AG04450 (cell line): ENCODE measurements at regions not wholly inside any gene's neighbourhood (a gene's known extent, or its start where the extent isn't known, plus 50 kb on each side); places are given as distances from the start of the nearest gene placed in this dataset.

Experiments used
- CTCF ChIA-PET: fragments of 300-600, 350-600 bp; formaldehyde crosslinking; extraction: SDS; loops from one replicate; lab custom pipeline; 2022; ENCODE audit warnings: antibody characterized with exemption, inconsistent platforms; lab: Charles Lee
- POLR2A ChIA-PET: fragments of 350-600 bp; formaldehyde crosslinking; extraction: SDS; loops from one replicate; lab custom pipeline; 2021; ENCODE audit warnings: antibody characterized with exemption, inconsistent platforms; lab: Yijun Ruan, JAX
- DNase-seq: peaks from one replicate; pipeline ENCODE4 v3.0.0-alpha.2; 2011; ENCODE audit warnings: low read depth, low spot score
- H3K27ac ChIP-seq: one replicate; pipeline ENCODE4 v1.5.1; 2012; ENCODE audit warnings: low read depth, low read length, control low read depth
- H3K27me3 ChIP-seq: one replicate; pipeline ENCODE4 v1.6.0; 2012; ENCODE audit warnings: low read length; ENCODE audit not compliant: control insufficient read depth, insufficient read depth
- H3K4me3 ChIP-seq: 2 replicates; pipeline ENCODE4 v1.5.1; 2011; ENCODE audit warnings: mild to moderate bottlenecking, low read depth, low read length, control low read depth
- H3K9me3 ChIP-seq: 2 replicates; pipeline ENCODE4 v1.5.1; 2012; ENCODE audit warnings: low read length; ENCODE audit not compliant: control insufficient read depth, insufficient read depth
- TF ChIP-seq, protein P1 (sequence below): IDR thresholded peaks from 2 replicates; pipeline ENCODE4 v1.5.1; 2011; ENCODE audit warnings: low read depth, low read length, control low read depth, inconsistent platforms

- no peaks in the 10 kb centered on the region for H3K27me3 ChIP-seq
- TF ChIP-seq, protein P1, sequence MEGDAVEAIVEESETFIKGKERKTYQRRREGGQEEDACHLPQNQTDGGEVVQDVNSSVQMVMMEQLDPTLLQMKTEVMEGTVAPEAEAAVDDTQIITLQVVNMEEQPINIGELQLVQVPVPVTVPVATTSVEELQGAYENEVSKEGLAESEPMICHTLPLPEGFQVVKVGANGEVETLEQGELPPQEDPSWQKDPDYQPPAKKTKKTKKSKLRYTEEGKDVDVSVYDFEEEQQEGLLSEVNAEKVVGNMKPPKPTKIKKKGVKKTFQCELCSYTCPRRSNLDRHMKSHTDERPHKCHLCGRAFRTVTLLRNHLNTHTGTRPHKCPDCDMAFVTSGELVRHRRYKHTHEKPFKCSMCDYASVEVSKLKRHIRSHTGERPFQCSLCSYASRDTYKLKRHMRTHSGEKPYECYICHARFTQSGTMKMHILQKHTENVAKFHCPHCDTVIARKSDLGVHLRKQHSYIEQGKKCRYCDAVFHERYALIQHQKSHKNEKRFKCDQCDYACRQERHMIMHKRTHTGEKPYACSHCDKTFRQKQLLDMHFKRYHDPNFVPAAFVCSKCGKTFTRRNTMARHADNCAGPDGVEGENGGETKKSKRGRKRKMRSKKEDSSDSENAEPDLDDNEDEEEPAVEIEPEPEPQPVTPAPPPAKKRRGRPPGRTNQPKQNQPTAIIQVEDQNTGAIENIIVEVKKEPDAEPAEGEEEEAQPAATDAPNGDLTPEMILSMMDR, result no peak
- DNase-seq, result no peak
- ChIA-PET POLR2A (no interaction called here), CTCF (no interaction called here)
- no peak overlapping the region for H3K27ac ChIP-seq
- H3K4me3 ChIP-seq, result no peak overlapping the region
- peaks cover 9% of the 10 kb centered on the region; the same call in 1 of the 2 replicates for H3K9me3 ChIP-seq
These were observed 390.4 kb downstream of the SI start for GRCh38 chr3:164687902-164688301.

DNA sequence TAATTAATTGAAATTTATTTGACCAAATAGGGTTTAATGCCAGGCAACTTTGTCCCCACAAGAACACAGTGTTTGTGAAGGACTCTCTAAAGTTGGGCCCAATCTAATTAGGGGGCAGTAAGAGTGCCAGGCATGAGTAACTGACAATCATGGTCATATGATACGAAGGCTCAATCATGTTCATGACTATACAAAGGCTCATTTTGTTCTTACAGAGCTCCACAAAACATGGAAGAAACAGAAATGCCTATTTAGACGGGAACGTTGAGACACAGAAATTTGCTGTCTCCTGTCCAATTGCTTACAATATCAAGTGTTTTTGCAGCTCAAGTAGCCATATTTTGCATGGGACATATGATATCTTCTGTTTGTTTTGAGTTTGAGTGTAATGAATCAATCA is 391.1 kb downstream of the SI start:
- TF ChIP-seq, protein P1, result no peak
- H3K27ac ChIP-seq, result no peak overlapping the region
- no peak overlapping the region for H3K4me3 ChIP-seq
- no peaks in the 10 kb centered on the region for H3K27me3 ChIP-seq
- DNase-seq, result no peak
- POLR2A ChIA-PET, result no interaction called here
- CTCF ChIA-PET, result interaction anchor here (0.6 kb wide), 1 partner anchor 1116 kb away, joined by 6 read pairs; no protein-coding TSS in a partner anchor
- peaks cover 8% of the 10 kb centered on the region; the same call in 1 of the 2 replicates for H3K9me3 ChIP-seq

GRCh38 chr3:164683489-164683888 is 394.8 kb downstream of the SI start:
- CTCF ChIA-PET, result no interaction called here
- Histone ChIP-seq H3K4me3 (no peak overlapping the region), H3K27ac (no peak overlapping the region), H3K27me3 (no peaks in the 10 kb centered on the region), H3K9me3 (peaks cover 7% of the 10 kb centered on the region; the same call in 1 of the 2 replicates)
- no peak for DNase-seq
- TF ChIP-seq, protein P1, result no peak
- POLR2A ChIA-PET, result no interaction called here

DNA sequence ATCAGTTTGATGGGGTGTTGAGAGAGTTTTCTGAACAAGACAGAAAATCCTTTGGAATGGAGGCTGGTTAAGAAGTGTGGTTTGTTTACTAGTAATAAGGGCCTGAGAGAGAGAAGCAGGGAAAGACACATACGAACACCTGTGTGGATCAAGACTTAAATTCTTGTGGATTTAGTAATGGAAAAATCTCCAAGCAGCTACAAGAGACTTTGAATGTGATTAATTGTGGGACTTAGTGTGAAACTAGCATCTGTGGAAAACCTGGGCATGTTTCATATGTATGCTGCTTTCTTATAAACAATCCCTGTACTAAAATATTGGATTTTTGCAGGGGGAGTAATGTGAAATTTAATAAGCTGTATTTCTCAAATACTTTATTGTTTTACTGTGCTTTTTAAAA is 399.1 kb downstream of the SI start:
- Histone ChIP-seq H3K27me3 (no peaks in the 10 kb centered on the region), H3K9me3 (peaks cover 5% of the 10 kb centered on the region; the same call in 1 of the 2 replicates), H3K27ac (no peak overlapping the region), H3K4me3 (no peak overlapping the region)
- TF ChIP-seq, protein P1, result no peak
- ChIA-PET POLR2A (no interaction called here), CTCF (no interaction called here)
- no peak for DNase-seq

- DNase-seq, result no peak
- Histone ChIP-seq H3K9me3 (0 out of 2 replicates have a peak, but pooled peaks cover 3% of the 10 kb centered on the region), H3K4me3 (no peak overlapping the region), H3K27me3 (no peaks in the 10 kb centered on the region), H3K27ac (no peak overlapping the region)
- TF ChIP-seq, protein P1, result no peak
- POLR2A ChIA-PET, result no interaction called here
- CTCF ChIA-PET, result no interaction called here
These were observed 401.0 kb downstream of the SI start for GRCh38 chr3:164677317-164677716.
